NCI-H82 treated with DMSO at 0.1 percent for 48 hours (cell line): ENCODE measurements at regions not wholly inside any gene's neighbourhood (a gene's known extent, or its start where the extent isn't known, plus 50 kb on each side); places are given as distances from the start of the nearest gene placed in this dataset.

Experiments
- DNase-seq: peaks from one replicate; lab custom pipeline; 2025; ENCODE audit not compliant: unreplicated experiment; lab: John Stamatoyannopoulos, UW

- no peak for DNase-seq
Observed at GRCh38 chr2:211061612-211062296, 505.4 kb downstream of the CPS1 start.

- DNase-seq = no peak
Observed at GRCh38 chr2:211062297-211062612, 505.9 kb downstream of the CPS1 start.

DNA sequence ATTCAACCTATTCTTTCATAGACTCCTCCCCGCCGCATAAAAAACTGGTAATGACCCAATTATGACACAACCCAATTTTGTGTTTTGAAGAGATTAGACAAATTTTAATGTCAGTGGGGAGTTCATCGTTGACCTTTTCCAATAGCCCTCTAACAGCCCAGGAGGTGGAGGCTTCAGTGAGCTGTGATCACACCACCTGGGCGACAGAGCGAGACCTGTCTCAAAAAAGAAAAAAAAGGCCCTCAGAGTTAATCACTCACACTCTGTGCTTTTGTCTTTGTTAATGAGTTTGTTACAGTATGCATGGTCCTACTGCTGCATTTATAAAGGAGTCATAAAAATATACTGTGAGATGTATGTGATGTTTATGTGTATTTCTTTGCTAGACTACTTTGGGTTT, 510.6 kb downstream of the CPS1 start:
- DNase-seq = no peak

DNA sequence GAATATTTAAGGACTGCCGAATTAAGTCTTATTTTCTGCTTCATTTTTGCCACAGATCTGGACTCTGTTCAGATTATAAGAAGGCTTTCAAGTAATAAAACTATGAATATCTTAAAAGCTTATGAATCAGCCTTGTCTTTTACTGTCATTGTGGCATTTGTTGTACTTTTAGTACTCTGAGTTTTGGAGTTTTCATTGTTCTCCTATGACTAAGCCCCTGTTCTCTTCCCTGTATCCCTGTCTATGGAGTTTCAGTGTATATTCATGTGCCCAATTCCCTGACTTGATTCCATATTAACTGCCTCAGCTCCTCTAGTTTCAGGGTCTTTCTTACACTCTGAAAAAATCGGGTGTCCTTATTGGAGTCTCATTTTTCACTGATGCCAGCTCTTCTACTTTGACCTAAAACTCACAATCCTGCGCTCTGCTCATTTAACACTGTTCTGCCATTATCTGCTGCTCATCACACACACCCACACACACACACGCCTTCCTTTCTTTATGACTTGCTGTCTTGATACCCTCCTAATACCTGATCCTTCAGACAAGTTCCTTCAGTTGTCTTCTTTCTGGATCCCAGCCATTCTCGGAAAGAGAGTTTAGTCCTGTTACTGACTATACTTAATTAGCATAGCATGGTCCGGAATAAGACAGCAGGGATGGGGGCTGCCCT, 511.8 kb downstream of the CPS1 start:
- no peak for DNase-seq

DNA sequence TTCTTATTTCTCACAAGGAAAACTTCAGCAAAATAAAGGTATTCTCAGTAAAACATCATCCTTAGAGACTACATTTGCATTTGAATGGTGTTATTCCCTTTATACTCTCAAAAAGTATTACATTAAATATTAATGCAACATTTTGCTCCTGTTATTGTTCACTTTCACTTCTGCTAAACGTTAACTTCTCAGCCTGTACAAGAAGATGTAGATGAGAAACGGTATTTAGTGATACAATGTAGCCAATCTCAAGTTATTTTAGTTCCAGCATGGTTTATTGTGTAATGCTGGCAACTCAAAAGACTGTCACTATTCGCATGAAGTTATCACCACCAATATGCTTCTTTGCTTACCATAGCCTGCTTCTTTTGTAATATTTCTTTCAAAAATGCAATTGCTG, 514.1 kb downstream of the CPS1 start:
- DNase-seq = no peak

GRCh38 chr2:211077216-211077767, 520.9 kb downstream of the CPS1 start:
- DNase-seq = no peak

GRCh38 chr2:211084352-211084751, 528.0 kb downstream of the CPS1 start:
- no peak for DNase-seq

GRCh38 chr2:211085056-211085680, 528.8 kb downstream of the CPS1 start:
- DNase-seq = peak; percentile 14

DNA sequence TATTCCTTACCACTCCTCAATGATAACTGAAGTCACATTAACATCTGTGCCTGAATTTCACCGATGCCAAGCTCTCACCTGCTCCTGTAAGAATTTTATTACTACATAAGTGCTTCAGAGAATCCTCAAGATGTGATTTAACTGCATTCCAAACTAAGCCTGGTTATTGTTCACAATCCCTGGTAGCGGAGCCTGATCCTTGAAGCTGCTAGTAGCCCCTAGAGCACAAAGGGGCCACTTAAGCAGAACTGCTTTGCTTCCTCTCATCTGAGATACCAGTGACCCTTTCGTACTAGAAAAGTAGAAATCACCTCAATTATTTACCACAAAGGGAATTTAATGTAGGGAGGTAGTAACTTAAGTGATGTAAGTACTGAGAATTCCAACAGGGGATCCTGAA, 529.6 kb downstream of the CPS1 start:
- no peak for DNase-seq

GRCh38 chr2:211089127-211089526, 532.7 kb downstream of the CPS1 start:
- DNase-seq = no peak

DNA sequence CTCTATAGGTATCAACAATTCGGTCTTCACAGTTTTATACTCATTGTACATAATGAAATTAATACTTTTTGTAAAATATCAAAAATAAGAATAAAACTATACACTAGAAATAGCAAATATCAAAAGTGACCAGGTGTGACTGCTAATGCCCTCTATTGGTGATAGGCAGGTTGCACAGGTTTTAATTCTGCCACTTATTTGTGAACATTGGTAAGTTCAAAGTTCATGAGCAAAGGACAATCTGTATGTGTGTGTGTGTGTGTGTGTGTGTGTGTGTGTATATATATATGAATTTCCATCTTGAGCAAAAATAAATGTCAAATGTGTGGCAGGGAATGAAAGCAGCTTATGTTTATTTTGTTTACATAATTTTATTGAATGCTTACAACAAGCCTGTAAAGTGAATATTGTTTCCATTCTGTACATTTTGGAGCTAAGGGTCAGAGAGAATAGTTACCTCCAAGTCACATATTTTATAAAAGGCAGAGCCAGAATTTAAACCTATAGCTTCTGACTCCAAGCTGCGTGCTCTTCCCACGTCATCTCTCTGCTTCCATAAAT, 537.4 kb downstream of the CPS1 start:
- DNase-seq = no peak

- no peak for DNase-seq
Observed at GRCh38 chr2:211103989-211104388, 547.6 kb downstream of the CPS1 start.

GRCh38 chr2:211113334-211114175, 557.2 kb downstream of the CPS1 start:
- DNase-seq = no peak

DNA sequence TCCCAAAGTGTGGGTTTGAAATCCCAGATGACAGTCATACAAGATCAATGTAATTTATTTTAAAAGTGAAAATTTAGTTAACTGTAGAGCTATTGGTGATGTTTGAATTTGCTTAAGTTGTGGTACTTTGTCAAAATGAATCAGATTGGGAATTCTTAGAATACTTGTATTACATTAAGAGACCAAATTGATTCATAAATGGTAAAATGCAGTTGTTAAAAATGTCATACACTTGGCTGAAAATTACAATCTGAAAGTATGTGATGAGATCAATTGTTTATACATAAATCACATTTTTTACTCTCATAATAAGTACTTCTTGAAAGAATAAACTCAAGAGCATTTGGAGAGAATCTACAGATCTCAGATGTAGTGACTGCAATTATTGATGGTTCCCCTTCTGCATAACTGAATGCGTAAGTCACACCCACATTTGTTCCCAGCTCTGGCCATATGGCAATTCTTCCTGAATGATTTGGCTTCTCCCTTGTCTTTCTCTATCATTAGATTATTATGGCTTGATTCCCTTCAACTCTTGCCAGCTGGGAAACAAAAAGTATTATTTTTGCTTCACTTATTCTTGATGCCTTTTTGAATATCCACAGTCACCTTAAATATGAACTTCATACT, 558.5 kb downstream of the CPS1 start:
- DNase-seq = no peak

DNA sequence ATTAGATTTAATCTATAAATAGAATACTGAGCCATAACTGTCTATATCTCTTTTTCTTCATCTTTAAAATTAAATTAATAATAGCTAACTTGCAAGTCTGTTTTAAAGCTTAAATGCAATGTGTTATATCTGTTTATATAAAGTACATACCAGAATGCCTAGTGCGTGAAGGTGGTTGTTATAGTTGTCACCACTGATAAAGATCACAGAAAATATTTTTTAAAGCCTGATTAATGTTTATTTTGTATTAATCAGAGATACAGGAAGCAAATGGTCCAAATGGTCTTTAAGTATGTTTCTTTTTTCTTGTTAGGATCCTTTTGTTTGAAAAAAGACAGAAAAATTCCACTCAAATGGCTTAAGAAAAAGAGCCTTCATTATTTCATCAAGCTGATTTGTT, 560.6 kb downstream of the CPS1 start:
- DNase-seq = no peak

DNA sequence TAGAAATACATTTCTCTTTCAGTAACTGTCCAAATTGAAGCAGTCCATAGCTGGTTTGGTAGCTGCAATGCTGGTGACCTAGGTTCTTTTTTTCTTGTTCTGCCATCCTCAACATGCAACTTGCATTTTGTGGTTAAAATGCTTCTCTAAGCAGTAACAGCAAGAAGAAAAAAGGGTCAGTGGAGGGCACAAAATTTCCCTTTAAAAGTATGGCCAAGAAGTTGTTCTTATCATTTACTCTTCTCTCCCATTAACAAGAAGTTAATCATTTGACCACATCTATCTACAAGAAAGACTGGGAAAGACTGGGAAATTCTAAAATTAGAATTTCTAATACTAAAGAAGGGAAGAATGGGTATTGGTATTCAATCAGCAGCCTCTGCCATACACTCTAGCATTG, 569.9 kb downstream of the CPS1 start:
- no peak for DNase-seq

DNA sequence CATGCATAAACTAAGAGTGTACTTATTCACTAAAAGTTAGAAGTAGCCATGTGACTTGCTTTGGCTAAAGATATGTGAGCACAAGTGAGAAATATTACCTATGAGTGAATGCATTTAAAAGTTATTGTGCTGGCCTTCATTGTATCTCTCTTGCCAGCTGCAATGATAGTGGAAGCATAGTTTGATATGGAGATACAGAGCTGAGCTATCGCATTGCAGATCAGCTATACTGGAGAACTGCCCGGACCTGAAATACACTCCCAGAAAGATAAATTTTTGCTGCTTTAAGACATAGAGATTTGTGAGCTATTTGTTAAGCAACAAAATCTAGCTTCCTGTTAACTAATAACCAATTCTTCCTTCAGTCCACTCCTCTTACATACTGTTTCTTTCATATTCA, 571.1 kb downstream of the CPS1 start:
- no peak for DNase-seq

GRCh38 chr2:211128287-211128686, 571.9 kb downstream of the CPS1 start:
- no peak for DNase-seq

DNA sequence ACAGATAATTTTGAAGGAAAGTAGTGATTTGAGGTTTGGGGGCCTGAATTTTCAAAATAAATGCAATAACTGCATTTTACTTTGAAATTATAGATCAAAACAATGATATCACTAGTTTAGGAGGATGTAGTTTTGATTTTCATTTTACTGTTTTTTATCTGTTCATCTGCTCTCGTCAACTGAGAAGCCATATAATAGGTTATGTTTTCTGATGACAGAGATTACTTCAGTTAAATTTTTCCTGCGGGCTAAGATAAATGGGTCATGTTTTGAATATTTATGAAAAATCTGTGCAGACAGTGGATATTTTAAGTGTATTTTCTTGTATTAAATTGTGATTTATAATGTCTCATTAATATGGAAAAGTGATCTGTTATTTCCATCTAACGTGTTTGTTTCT, 573.4 kb downstream of the CPS1 start:
- DNase-seq = no peak

GRCh38 chr2:211132046-211132445, 575.6 kb downstream of the CPS1 start:
- DNase-seq = no peak

- DNase-seq = no peak
Observed at GRCh38 chr2:211132573-211132972, 576.2 kb downstream of the CPS1 start.
